H9 (cell line): ENCODE measurements at regions not wholly inside any gene's neighbourhood (a gene's known extent, or its start where the extent isn't known, plus 50 kb on each side); places are given as distances from the start of the nearest gene placed in this dataset.

Source experiments
- DNase-seq: peaks from one replicate; pipeline ENCODE4 v3.0.0-alpha.2; 2017
- H2AFZ ChIP-seq: one replicate; pipeline ENCODE4 v1.6.1; 2013; ENCODE audit warnings: mild to moderate bottlenecking, low read length, control low read depth, moderate library complexity
- H2AK5ac ChIP-seq: 2 replicates; pipeline ENCODE4 v1.6.1; 2013; ENCODE audit warnings: low read length, control low read depth, mixed read lengths; ENCODE audit not compliant: insufficient read length
- H2BK120ac ChIP-seq: one replicate; pipeline ENCODE4 v1.6.1; 2013; ENCODE audit warnings: low read depth, mild to moderate bottlenecking, low read length, control low read depth, inconsistent platforms; ENCODE audit not compliant: poor library complexity, severe bottlenecking
- H2BK12ac ChIP-seq: 2 replicates; pipeline ENCODE4 v1.6.1; 2013; ENCODE audit warnings: low read length, control low read depth, mixed read lengths, low read depth; ENCODE audit not compliant: insufficient read length
- H2BK15ac ChIP-seq: 2 replicates; pipeline ENCODE4 v1.6.1; 2013; ENCODE audit warnings: low read depth, low read length, control low read depth
- H2BK20ac ChIP-seq: one replicate; pipeline ENCODE4 v1.6.1; 2013; ENCODE audit warnings: low read depth, mild to moderate bottlenecking, low read length, control low read depth, inconsistent platforms; ENCODE audit not compliant: poor library complexity, severe bottlenecking
- H2BK5ac ChIP-seq: 2 replicates; pipeline ENCODE4 v1.6.1; 2013; ENCODE audit warnings: low read length, control low read depth, mixed read lengths; ENCODE audit not compliant: insufficient read length
- H3K14ac ChIP-seq: 2 replicates; pipeline ENCODE4 v1.6.1; 2013; ENCODE audit warnings: low read length, control low read depth; ENCODE audit not compliant: insufficient read depth
- H3K18ac ChIP-seq: 2 replicates; pipeline ENCODE4 v1.6.1; 2013; ENCODE audit warnings: low read depth, mild to moderate bottlenecking, mixed read lengths, low read length, control low read depth; ENCODE audit not compliant: insufficient read length
- H3K23ac ChIP-seq: 2 replicates; pipeline ENCODE4 v1.6.1; 2013; ENCODE audit warnings: low read length, control low read depth, mixed read lengths, low read depth; ENCODE audit not compliant: insufficient read length
- H3K23me2 ChIP-seq: 2 replicates; pipeline ENCODE4 v1.6.1; 2013; ENCODE audit warnings: low read depth, mild to moderate bottlenecking, mixed read lengths, low read length, control low read depth; ENCODE audit not compliant: insufficient read length, poor library complexity, severe bottlenecking
- H3K27ac ChIP-seq: 2 replicates; pipeline ENCODE4 v1.5.1; 2013; ENCODE audit warnings: low read length, control low read depth, mixed read lengths, low read depth; ENCODE audit not compliant: insufficient read length
- H3K27me3 ChIP-seq: 2 replicates; pipeline ENCODE4 v1.6.1; 2013; ENCODE audit warnings: low read length, control low read depth, inconsistent platforms; ENCODE audit not compliant: insufficient read depth
- H3K4ac ChIP-seq: 2 replicates; pipeline ENCODE4 v1.6.1; 2013; ENCODE audit warnings: low read depth, mild to moderate bottlenecking, control low read depth, inconsistent platforms, low read length, moderate library complexity
- H3K4me1 ChIP-seq: 2 replicates; pipeline ENCODE4 v1.6.1; 2013; ENCODE audit warnings: low read length, control low read depth, inconsistent platforms; ENCODE audit not compliant: insufficient read depth
- H3K4me2 ChIP-seq: 2 replicates; pipeline ENCODE4 v1.6.1; 2013; ENCODE audit warnings: low read length, control low read depth, mixed read lengths; ENCODE audit not compliant: insufficient read length, insufficient read depth
- H3K56ac ChIP-seq: 2 replicates; pipeline ENCODE4 v1.6.1; 2013; ENCODE audit warnings: low read depth, mild to moderate bottlenecking, mixed read lengths, low read length, control low read depth; ENCODE audit not compliant: insufficient read length
- H3K79me1 ChIP-seq: 2 replicates; pipeline ENCODE4 v1.6.1; 2013; ENCODE audit warnings: low read depth, mild to moderate bottlenecking, moderate library complexity, low read length, control low read depth, inconsistent platforms; ENCODE audit not compliant: insufficient read depth, poor library complexity, severe bottlenecking
- H3K79me2 ChIP-seq: 2 replicates; pipeline ENCODE4 v1.6.1; 2013; ENCODE audit warnings: low read length, control low read depth, inconsistent platforms; ENCODE audit not compliant: insufficient read depth
- H3K9ac ChIP-seq: 2 replicates; pipeline ENCODE4 v1.6.1; 2013; ENCODE audit warnings: low read length, control low read depth, mixed read lengths; ENCODE audit not compliant: insufficient read length; ENCODE audit errors: extremely low read depth
- H3K9me3 ChIP-seq: one replicate; pipeline ENCODE4 v1.6.1; 2013; ENCODE audit warnings: low read depth, low read length, inconsistent platforms; ENCODE audit not compliant: control insufficient read depth
- H3T11ph ChIP-seq: one replicate; pipeline ENCODE4 v1.6.1; 2013; ENCODE audit warnings: mild to moderate bottlenecking, low read length, control low read depth, inconsistent platforms
- H4K20me1 ChIP-seq: one replicate; pipeline ENCODE4 v1.6.1; 2013; ENCODE audit not compliant: control insufficient read depth, insufficient read length, insufficient read depth
- H4K5ac ChIP-seq: 2 replicates; pipeline ENCODE4 v1.6.1; 2013; ENCODE audit warnings: low read depth, mild to moderate bottlenecking, mixed read lengths, low read length, control low read depth; ENCODE audit not compliant: insufficient read length
- H4K8ac ChIP-seq: replicated peaks from 2 replicates; pipeline ENCODE4 v1.6.1; 2013; ENCODE audit warnings: low read length, control low read depth, mixed read lengths, low read depth; ENCODE audit not compliant: insufficient read length
- H4K91ac ChIP-seq: 2 replicates; pipeline ENCODE4 v1.6.1; 2013; ENCODE audit warnings: low read depth, mild to moderate bottlenecking, moderate library complexity, mixed read lengths, low read length, control low read depth; ENCODE audit not compliant: insufficient read length
- H3K27ac Mint-ChIP-seq, 3 experiments: 2 replicates in 2 of 3; 3 replicates in 1 of 3; pipeline ENCODE4 v1.8.0; 2020 to 2021; ENCODE audit warnings: mixed read lengths in 3 of 3, mild to moderate bottlenecking in 1 of 3, moderate library complexity in 1 of 3
- H3K27me3 Mint-ChIP-seq: 2 replicates; pipeline ENCODE4 v1.8.0; 2021; ENCODE audit warnings: low read depth, mild to moderate bottlenecking, moderate library complexity, mixed read lengths
- H3K36me3 Mint-ChIP-seq, 3 experiments: 2 replicates in 2 of 3; 3 replicates in 1 of 3; pipeline ENCODE4 v1.8.0; 2020 to 2021; ENCODE audit warnings: low read depth in 3 of 3, mixed read lengths in 3 of 3; ENCODE audit not compliant: insufficient read depth in 1 of 3
- H3K4me1 Mint-ChIP-seq, 2 experiments: 2 replicates each; pipeline ENCODE4 v1.8.0; 2020; ENCODE audit warnings: mixed read lengths in 2 of 2
- H3K4me3 Mint-ChIP-seq, 2 experiments: 2 replicates in 1 of 2; 3 replicates in 1 of 2; pipeline ENCODE4 v1.8.0; 2020 to 2021; ENCODE audit warnings: mild to moderate bottlenecking in 2 of 2, mixed read lengths in 2 of 2, moderate library complexity in 1 of 2
- H3K9me3 Mint-ChIP-seq, 2 experiments: 2 replicates in 1 of 2; 3 replicates in 1 of 2; pipeline ENCODE4 v1.8.0; 2020; ENCODE audit warnings: mild to moderate bottlenecking in 2 of 2, mixed read lengths in 2 of 2, moderate library complexity in 1 of 2
- CTCF ChIP-seq: fragments of 200-600 bp; sonication (generic); conservative IDR thresholded peaks from 3 replicates; pipeline ENCODE4 v1.8.0; 2021; ENCODE audit warnings: antibody characterized with exemption, mild to moderate bottlenecking
- WGBS: extraction: QIAGEN DNeasy Blood & Tissue Kit; methylation state at CpG from one replicate; pipeline ENCODE4 v1.1.7; 2013; ENCODE audit warnings: missing lambda C conversion rate, low lambda C conversion rate, mixed read lengths; ENCODE audit not compliant: insufficient read length; ENCODE audit errors: extremely low coverage; 5-methylcytosine and 5-hydroxymethylcytosine counted together

GRCh38 chr2:33927756-33928155 is 328.7 kb upstream of the FAM98A start:
- no peaks in the 10 kb centered on the region for H3K9me3 ChIP-seq
- no peak overlapping the region for H2BK15ac ChIP-seq
- no peak overlapping the region for H3K18ac ChIP-seq
- Mint-ChIP-seq H3K4me3 (no peak overlapping the region), H3K36me3 (no peaks in the 10 kb centered on the region; a peak in 1 of 7 replicates), H3K27ac (no peak overlapping the region; a peak in 1 of 7 replicates), H3K27me3 (no peaks in the 10 kb centered on the region), H3K4me1 (peaks cover 4 to 5% of the 10 kb centered on the region in 2 experiments; a peak in 2 of 4 replicates), H3K9me3 (peaks cover 0 to 3% of the 10 kb centered on the region in 2 experiments; a peak in 3 of 5 replicates)
- no peaks in the 10 kb centered on the region for H3K4me1 ChIP-seq
- H2BK120ac ChIP-seq = no peak overlapping the region
- no peak overlapping the region for H3K4me2 ChIP-seq
- no peak overlapping the region for H4K5ac ChIP-seq
- no peak overlapping the region for H3K4ac ChIP-seq
- no peak overlapping the region for H2AK5ac ChIP-seq
- no peak overlapping the region for H3K27ac ChIP-seq
- no peak overlapping the region for H3K14ac ChIP-seq
- WGBS = no CpG with 5 or more reads among the region's 1 CpG
- no peak for TF ChIP-seq CTCF
- H3K23ac ChIP-seq = no peak overlapping the region
- no peak for DNase-seq
- no peaks in the 10 kb centered on the region for H3K23me2 ChIP-seq
- no peak overlapping the region for H2BK5ac ChIP-seq
- no peak overlapping the region for H3T11ph ChIP-seq
- H3K79me2 ChIP-seq = no peaks in the 10 kb centered on the region
- no peak overlapping the region for H3K9ac ChIP-seq
- H4K91ac ChIP-seq = no peak overlapping the region
- no peaks in the 10 kb centered on the region for H3K79me1 ChIP-seq
- no peak overlapping the region for H4K8ac ChIP-seq
- H2BK20ac ChIP-seq = no peak overlapping the region
- no peak overlapping the region for H2BK12ac ChIP-seq
- no peaks in the 10 kb centered on the region for H3K27me3 ChIP-seq
- no peaks in the 10 kb centered on the region for H4K20me1 ChIP-seq
- H2AFZ ChIP-seq = no peak overlapping the region
- no peak overlapping the region for H3K56ac ChIP-seq
